Activated naive CD8-positive, alpha-beta T cell treated with anti-CD3 and anti-CD28 coated beads, Interleukin-2, amount 10 ng/mL, durations not matched to agents 7 days and 5 days (primary cell): ENCODE measurements at regions not wholly inside any gene's neighbourhood (a gene's known extent, or its start where the extent isn't known, plus 50 kb on each side); places are given as distances from the start of the nearest gene placed in this dataset.
A peak's percentile ranks its signal among the peaks of the same experiment; 100 is the strongest.

Experiments used
- ATAC-seq: fragments of 150-1000 bp; cut with Tn5 transposase; one replicate; pipeline ENCODE4 v1.10.0; 2021; ENCODE audit warnings: low read depth, moderate library complexity
- POLR2A ChIA-PET: fragments of 350-600 bp; sonication (Branson Sonifier 250); formaldehyde crosslinking; loops from one replicate; lab custom pipeline; 2021; ENCODE audit warnings: antibody characterized with exemption; lab: Charles Lee
- DNase-seq: peaks from one replicate; pipeline ENCODE4 v3.0.0; 2021
- H3K27ac Mint-ChIP-seq: one replicate; pipeline ENCODE4 v1.8.0; 2022; ENCODE audit warnings: mild to moderate bottlenecking, mixed read lengths
- H3K27me3 Mint-ChIP-seq: one replicate; pipeline ENCODE4 v1.8.0; 2022; ENCODE audit warnings: mild to moderate bottlenecking, moderate library complexity, mixed read lengths
- H3K36me3 Mint-ChIP-seq: one replicate; pipeline ENCODE4 v1.8.0; 2021; ENCODE audit warnings: mild to moderate bottlenecking, mixed read lengths
- H3K4me1 Mint-ChIP-seq: one replicate; pipeline ENCODE4 v1.8.0; 2021; ENCODE audit warnings: mixed read lengths
- H3K4me3 Mint-ChIP-seq: one replicate; pipeline ENCODE4 v1.8.0; 2022; ENCODE audit warnings: mild to moderate bottlenecking, moderate library complexity, mixed read lengths
- H3K9me3 Mint-ChIP-seq: one replicate; pipeline ENCODE4 v1.8.0; 2021; ENCODE audit warnings: mixed read lengths

GRCh38 chr17:79410681-79411080 is 200.2 kb downstream of the RBFOX3 start:
- Mint-ChIP-seq H3K27me3 (peaks cover 31% of the 10 kb centered on the region), H3K9me3 (peaks cover 2% of the 10 kb centered on the region), H3K36me3 (no peaks in the 10 kb centered on the region), H3K4me1 (no peaks in the 10 kb centered on the region), H3K27ac (no peak overlapping the region), H3K4me3 (no peak overlapping the region)
- POLR2A ChIA-PET: no interaction called here
- DNase-seq (no peak), ATAC-seq (no peak)

- H3K4me1 Mint-ChIP-seq: no peaks in the 10 kb centered on the region
- H3K36me3 Mint-ChIP-seq: no peaks in the 10 kb centered on the region
- no peak overlapping the region for H3K27ac Mint-ChIP-seq
- peaks cover 30% of the 10 kb centered on the region for H3K27me3 Mint-ChIP-seq
- DNase-seq (no peak), ATAC-seq (no peak)
- POLR2A ChIA-PET: no interaction called here
- H3K4me3 Mint-ChIP-seq: no peak overlapping the region
- peaks cover 2% of the 10 kb centered on the region for H3K9me3 Mint-ChIP-seq
These were observed 202.6 kb downstream of the RBFOX3 start for GRCh38 chr17:79408251-79408650.

DNA sequence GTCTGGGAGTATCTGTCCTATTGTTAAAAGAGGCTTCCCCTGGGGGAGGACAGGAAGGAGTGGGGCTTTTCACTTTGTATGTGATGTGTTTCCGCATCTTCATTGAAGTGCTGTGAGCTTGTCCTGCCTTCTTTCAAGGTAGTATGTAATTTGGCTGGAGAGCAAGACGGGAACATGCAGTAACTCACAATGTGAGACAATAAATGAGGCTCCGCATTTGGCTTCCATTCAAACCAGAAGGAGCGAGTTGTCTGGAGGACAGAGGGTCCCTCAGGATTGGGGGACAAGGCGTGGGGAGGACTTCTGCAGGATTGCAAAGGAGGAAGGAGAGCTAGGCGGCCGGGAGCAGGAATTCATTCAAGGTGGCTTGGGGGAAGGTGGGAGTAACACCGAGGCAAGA is 203.5 kb downstream of the RBFOX3 start:
- H3K4me3 Mint-ChIP-seq: no peak overlapping the region
- peaks cover 2% of the 10 kb centered on the region for H3K9me3 Mint-ChIP-seq
- no peak for DNase-seq
- POLR2A ChIA-PET: no interaction called here
- H3K27ac Mint-ChIP-seq: no peak overlapping the region
- no peaks in the 10 kb centered on the region for H3K4me1 Mint-ChIP-seq
- H3K36me3 Mint-ChIP-seq: no peaks in the 10 kb centered on the region
- ATAC-seq: no peak
- H3K27me3 Mint-ChIP-seq: peaks cover 30% of the 10 kb centered on the region

- H3K36me3 Mint-ChIP-seq: no peaks in the 10 kb centered on the region
- peaks cover 2% of the 10 kb centered on the region for H3K4me1 Mint-ChIP-seq
- no peak overlapping the region for H3K27ac Mint-ChIP-seq
- H3K9me3 Mint-ChIP-seq: peaks cover 2% of the 10 kb centered on the region
- no peak for DNase-seq
- no peak overlapping the region for H3K4me3 Mint-ChIP-seq
- POLR2A ChIA-PET: no interaction called here
- no peak for ATAC-seq
- peaks cover 34% of the 10 kb centered on the region for H3K27me3 Mint-ChIP-seq
These were observed 204.5 kb downstream of the RBFOX3 start for GRCh38 chr17:79406316-79406715.

DNA sequence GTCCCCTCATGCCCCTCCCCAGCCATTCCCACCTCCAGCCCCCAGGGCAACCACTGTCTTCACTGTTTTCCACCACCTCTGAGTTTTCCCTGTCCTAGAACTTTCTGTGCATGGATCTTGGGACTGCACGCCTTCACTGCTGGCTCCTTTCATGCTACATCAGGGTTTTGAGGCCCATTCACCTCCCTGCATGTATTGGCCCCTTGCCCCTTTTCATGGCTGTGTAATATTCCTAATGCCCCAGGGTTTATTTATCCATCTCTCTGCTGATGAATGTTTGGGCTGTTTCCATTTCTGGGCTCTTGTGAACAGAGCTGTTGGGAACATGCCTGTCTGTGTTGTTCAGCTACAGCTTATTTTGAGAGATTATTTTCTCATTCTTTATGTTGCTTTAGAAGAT is 205.0 kb downstream of the RBFOX3 start:
- Mint-ChIP-seq H3K9me3 (peaks cover 2% of the 10 kb centered on the region), H3K4me1 (peaks cover 7% of the 10 kb centered on the region), H3K27ac (no peak overlapping the region), H3K27me3 (peaks cover 38% of the 10 kb centered on the region), H3K4me3 (no peak overlapping the region), H3K36me3 (no peaks in the 10 kb centered on the region)
- DNase-seq: no peak
- ATAC-seq: no peak
- POLR2A ChIA-PET: no interaction called here

DNA sequence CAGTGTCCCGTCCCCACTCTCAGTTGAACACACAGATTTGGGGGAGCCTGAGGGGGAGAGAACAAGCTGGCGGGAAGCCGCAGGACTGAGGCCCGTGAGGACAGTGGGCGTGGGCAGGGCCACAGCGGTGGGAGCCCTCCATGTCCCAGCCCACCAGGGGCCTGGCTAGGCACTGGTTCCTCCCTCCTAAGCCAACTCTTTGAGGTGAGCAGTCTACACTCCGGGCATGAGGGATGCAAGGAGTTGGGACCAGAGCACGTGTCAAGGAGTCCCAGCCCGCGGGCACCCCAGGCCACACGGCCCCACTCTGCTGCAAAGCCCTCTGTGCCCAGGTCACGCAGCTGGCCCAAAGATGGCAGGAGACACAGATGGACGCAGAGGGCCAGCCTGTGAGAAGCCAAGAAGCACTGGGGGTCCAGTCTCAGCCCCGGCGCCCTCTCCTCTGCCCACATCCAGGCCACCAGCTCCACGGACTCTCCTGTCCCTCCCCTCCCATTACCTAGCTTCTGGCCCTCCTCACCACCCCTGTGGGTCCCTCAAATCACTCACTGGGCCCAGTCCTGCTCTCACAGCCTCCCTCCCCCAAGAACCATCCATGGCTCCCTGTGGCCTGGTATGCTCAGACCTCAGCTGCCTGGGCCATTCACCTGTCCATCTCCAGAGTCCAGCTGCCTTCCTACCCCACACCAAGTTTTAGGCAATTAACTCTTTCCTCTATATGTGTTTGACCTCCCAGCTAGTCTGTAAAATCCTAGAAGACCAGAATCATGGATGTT is 206.5 kb downstream of the RBFOX3 start:
- H3K4me1 Mint-ChIP-seq: peaks cover 10% of the 10 kb centered on the region
- POLR2A ChIA-PET: no interaction called here
- ATAC-seq: no peak

GRCh38 chr17:79401704-79402674 is 208.9 kb downstream of the RBFOX3 start:
- Mint-ChIP-seq H3K9me3 (peaks cover 2% of the 10 kb centered on the region), H3K27ac (no peak overlapping the region), H3K36me3 (no peaks in the 10 kb centered on the region), H3K4me3 (no peak overlapping the region), H3K4me1 (peaks cover 10% of the 10 kb centered on the region), H3K27me3 (peaks cover 29% of the 10 kb centered on the region)
- ATAC-seq: no peak
- POLR2A ChIA-PET: no interaction called here
- no peak for DNase-seq

More for the DNA sequence above, 206.5 kb downstream of the RBFOX3 start:
- H3K36me3 Mint-ChIP-seq: no peaks in the 10 kb centered on the region
- H3K27me3 Mint-ChIP-seq: peaks cover 43% of the 10 kb centered on the region
- H3K27ac Mint-ChIP-seq: no peak overlapping the region
- no peak for DNase-seq
- peaks cover 2% of the 10 kb centered on the region for H3K9me3 Mint-ChIP-seq
- H3K4me3 Mint-ChIP-seq: no peak overlapping the region

GRCh38 chr17:79400989-79401703 is 209.7 kb downstream of the RBFOX3 start:
- Mint-ChIP-seq H3K27ac (no peak overlapping the region), H3K9me3 (peaks cover 2% of the 10 kb centered on the region), H3K4me1 (peaks cover 10% of the 10 kb centered on the region), H3K27me3 (peaks cover 21% of the 10 kb centered on the region), H3K4me3 (peak overlapping the region; percentile 70), H3K36me3 (no peaks in the 10 kb centered on the region)
- DNase-seq (peak; percentile 83), ATAC-seq (peak; percentile 81)
- POLR2A ChIA-PET: no interaction called here

- Mint-ChIP-seq H3K9me3 (no peaks in the 10 kb centered on the region), H3K27ac (no peak overlapping the region), H3K27me3 (peaks cover 16% of the 10 kb centered on the region), H3K4me3 (no peak overlapping the region), H3K36me3 (no peaks in the 10 kb centered on the region), H3K4me1 (peaks cover 10% of the 10 kb centered on the region)
- POLR2A ChIA-PET: no interaction called here
- DNase-seq (no peak), ATAC-seq (no peak)
These were observed 211.2 kb downstream of the RBFOX3 start for GRCh38 chr17:79399610-79400144.

DNA sequence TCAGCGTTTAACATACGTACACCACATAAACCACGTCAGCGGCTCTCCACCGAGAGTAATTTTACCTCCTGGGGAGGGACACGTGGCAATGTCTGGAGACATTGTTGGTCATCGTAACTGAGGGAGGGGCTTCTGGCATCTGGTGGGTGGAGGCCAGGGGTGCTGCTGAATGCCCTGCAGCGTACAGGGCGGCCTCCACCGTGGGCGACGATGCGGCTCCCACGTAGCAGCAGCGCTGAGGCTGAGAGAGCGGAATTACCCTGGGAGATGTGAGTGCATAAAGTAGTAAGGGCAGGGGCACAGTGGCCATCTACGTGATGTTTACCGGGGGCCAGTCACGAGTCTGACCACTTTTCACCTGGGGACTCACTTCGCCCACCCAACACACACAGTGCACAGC is 212.4 kb downstream of the RBFOX3 start:
- Mint-ChIP-seq H3K36me3 (no peaks in the 10 kb centered on the region), H3K27ac (no peak overlapping the region), H3K4me1 (peaks cover 10% of the 10 kb centered on the region), H3K9me3 (no peaks in the 10 kb centered on the region), H3K4me3 (no peak overlapping the region), H3K27me3 (peaks cover 16% of the 10 kb centered on the region)
- no peak for ATAC-seq
- DNase-seq: no peak
- POLR2A ChIA-PET: no interaction called here

DNA sequence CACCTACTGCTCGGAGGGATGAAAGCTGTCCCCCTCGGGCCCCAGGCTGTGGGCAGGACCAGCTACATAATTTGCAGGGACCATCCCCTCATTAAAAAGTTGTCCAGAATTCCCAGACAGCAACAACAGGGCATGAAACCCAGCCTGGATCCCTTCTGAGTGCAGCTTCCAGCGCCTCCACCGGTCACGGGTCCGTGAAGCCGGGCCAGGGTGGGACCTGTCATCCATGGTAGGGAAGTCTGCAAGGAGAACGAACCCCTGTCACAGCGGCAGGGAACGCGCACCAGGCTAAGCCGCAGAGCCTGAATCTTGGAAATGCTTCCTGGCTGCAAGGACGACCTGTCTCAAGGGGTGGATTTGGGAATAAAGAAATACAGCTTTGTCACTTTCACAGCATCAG is 214.2 kb downstream of the RBFOX3 start:
- H3K27me3 Mint-ChIP-seq: peaks cover 19% of the 10 kb centered on the region
- H3K9me3 Mint-ChIP-seq: no peaks in the 10 kb centered on the region
- no peak for ATAC-seq

GRCh38 chr17:79395545-79395944 is 215.3 kb downstream of the RBFOX3 start:
- Mint-ChIP-seq H3K27me3 (peaks cover 12% of the 10 kb centered on the region), H3K27ac (no peak overlapping the region), H3K4me3 (no peak overlapping the region), H3K4me1 (peaks cover 1% of the 10 kb centered on the region), H3K9me3 (no peaks in the 10 kb centered on the region), H3K36me3 (no peaks in the 10 kb centered on the region)
- no peak for DNase-seq
- POLR2A ChIA-PET: interaction anchor here (1.3 kb wide), 1 partner anchor 308 kb away, joined by 3 read pairs; no protein-coding TSS in a partner anchor
- no peak for ATAC-seq

More for the DNA sequence above, 214.2 kb downstream of the RBFOX3 start:
- H3K36me3 Mint-ChIP-seq: no peaks in the 10 kb centered on the region
- no peak for DNase-seq
- peaks cover 10% of the 10 kb centered on the region for H3K4me1 Mint-ChIP-seq
- H3K27ac Mint-ChIP-seq: no peak overlapping the region
- H3K4me3 Mint-ChIP-seq: no peak overlapping the region
- POLR2A ChIA-PET: no interaction called here

DNA sequence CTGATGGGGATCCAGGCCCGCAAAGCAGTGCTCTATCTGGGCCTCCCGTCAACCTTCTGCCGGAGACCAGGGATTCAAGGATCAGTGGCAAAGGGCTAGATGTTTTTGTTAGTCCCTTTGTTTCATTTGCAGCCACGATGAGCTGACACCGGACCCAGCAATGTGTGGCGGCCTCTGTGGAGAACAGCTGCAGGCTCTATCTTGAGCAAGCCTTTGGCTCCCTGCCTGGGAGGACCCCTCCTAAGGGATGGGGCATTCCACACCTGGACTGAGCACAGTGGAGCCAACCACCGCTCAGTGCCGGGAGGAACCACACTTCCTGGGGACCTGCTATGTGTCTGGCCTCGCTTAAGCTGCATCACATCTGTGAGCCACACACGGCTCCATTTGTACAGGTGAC is 215.8 kb downstream of the RBFOX3 start:
- H3K36me3 Mint-ChIP-seq: no peaks in the 10 kb centered on the region

More for the DNA sequence above, 215.8 kb downstream of the RBFOX3 start:
- no peaks in the 10 kb centered on the region for H3K4me1 Mint-ChIP-seq
- no peak overlapping the region for H3K27ac Mint-ChIP-seq
- peaks cover 10% of the 10 kb centered on the region for H3K27me3 Mint-ChIP-seq
- no peak for DNase-seq
- no peak for ATAC-seq
- no peaks in the 10 kb centered on the region for H3K9me3 Mint-ChIP-seq
- H3K4me3 Mint-ChIP-seq: no peak overlapping the region
- POLR2A ChIA-PET: interaction anchor here (1.3 kb wide), 1 partner anchor 307 kb away, joined by 3 read pairs; no protein-coding TSS in a partner anchor
